K562 (cell line): ENCODE measurements at regions not wholly inside any gene's neighbourhood (a gene's known extent, or its start where the extent isn't known, plus 50 kb on each side); places are given as distances from the start of the nearest gene placed in this dataset.

Experiments
- ATAC-seq: fragments of 200-7000 bp; cut with Tn5 transposase; 3 replicates; pipeline ENCODE4 v1.9.1; 2020; ENCODE audit warnings: moderate library complexity
- BruUV-seq: library from RNA; stranded (reverse); fragments of 400-500 nt; replicated peaks from 2 replicates; lab custom pipeline; 2021; lab: Mats Ljungman, UMichigan
- CTCF ChIA-PET: fragments of 300-600 bp; formaldehyde crosslinking; extraction: SDS; loops from one replicate; lab custom pipeline; 2021; ENCODE audit warnings: low intra/inter-chr PET ratio; lab: Yijun Ruan, JAX
- POLR2A ChIA-PET: fragments of 300-600, 350-650 bp; sonication (Branson Sonifier 250); formaldehyde crosslinking; extraction: SDS; loops from one replicate; lab custom pipeline; 2021; ENCODE audit warnings: antibody characterized with exemption, inconsistent platforms; lab: Yijun Ruan, JAX
- DNase-seq, 4 experiments: peaks; one replicate each; pipeline versions ENCODE4 v3.0.0 to v3.0.0-alpha.2; 2011 to 2018; ENCODE audit warnings: low spot score in 3 of 4, mixed read lengths in 3 of 4; ENCODE audit errors: extremely low read depth in 1 of 4
- FAIRE-seq: peaks from 2 replicates; lab custom pipeline; 2011; peaks lifted over from hg19 to GRCh38; lab: Jason Lieb, UNC
- H2AFZ ChIP-seq: 2 replicates; pipeline ENCODE4 v1.6.0; 2011; ENCODE audit warnings: low read depth, low read length, control low read depth, inconsistent platforms
- H3K27ac ChIP-seq: fragments of 200-600 bp; 3 replicates; pipeline ENCODE4 v1.8.0; 2011; ENCODE audit warnings: low read depth, mild to moderate bottlenecking, control low read depth, inconsistent platforms, low read length, moderate library complexity, mixed read lengths; ENCODE audit errors: extremely low read depth
- H3K27me3 ChIP-seq, 2 experiments: fragments of 300-600 bp in 1 of 2; 2 replicates in 1 of 2; 3 replicates in 1 of 2; pipeline versions ENCODE4 v1.6.0 to v1.8.0; 2011; ENCODE audit warnings: inconsistent platforms in 2 of 2, low read length in 2 of 2, mild to moderate bottlenecking in 1 of 2, mixed read lengths in 1 of 2, moderate library complexity in 1 of 2; ENCODE audit not compliant: control insufficient read depth in 2 of 2, insufficient read depth in 2 of 2
- H3K36me3 ChIP-seq: fragments of 300-600 bp; 3 replicates; pipeline ENCODE4 v1.8.0; 2011; ENCODE audit warnings: mild to moderate bottlenecking, low read length, inconsistent platforms; ENCODE audit not compliant: control insufficient read depth, insufficient read depth
- H3K4me1 ChIP-seq, 2 experiments: fragments of 200-600 bp in 1 of 2; replicated peaks in 1 of 2; 2 replicates in 1 of 2; 3 replicates in 1 of 2; pipeline versions ENCODE4 v1.5.1 to v1.8.0; 2011; ENCODE audit warnings: inconsistent platforms in 2 of 2, low read length in 2 of 2, mild to moderate bottlenecking in 1 of 2, mixed read lengths in 1 of 2, moderate library complexity in 1 of 2; ENCODE audit not compliant: control insufficient read depth in 2 of 2, insufficient read depth in 2 of 2
- H3K4me2 ChIP-seq: 2 replicates; pipeline ENCODE4 v1.6.1; 2011; ENCODE audit warnings: low read length, control low read depth, inconsistent platforms, mixed read lengths; ENCODE audit not compliant: insufficient read depth
- H3K4me3 ChIP-seq: fragments of 200-600 bp; sonication (generic), shearing (Covaris generic); 2 replicates; pipeline ENCODE4 v1.5.1; 2016; ENCODE audit warnings: control low read depth, inconsistent platforms
- H3K79me2 ChIP-seq: fragments of 200-600 bp; 3 replicates; pipeline ENCODE4 v1.8.0; 2011; ENCODE audit warnings: low read length, inconsistent platforms; ENCODE audit not compliant: control insufficient read depth, insufficient read depth
- H3K9ac ChIP-seq, 2 experiments: 2 replicates each; pipeline versions ENCODE4 v1.6.0 to v1.6.1; 2011; ENCODE audit warnings: low read depth in 2 of 2, low read length in 2 of 2, control low read depth in 1 of 2, inconsistent platforms in 1 of 2, mild to moderate bottlenecking in 1 of 2, mixed read lengths in 1 of 2; ENCODE audit not compliant: insufficient read depth in 1 of 2
- H3K9me1 ChIP-seq: one replicate; pipeline ENCODE4 v1.6.0; 2011; ENCODE audit warnings: inconsistent platforms, mild to moderate bottlenecking, low read length, moderate library complexity; ENCODE audit not compliant: control insufficient read depth, insufficient read depth
- H3K9me3 ChIP-seq: replicated peaks from 2 replicates; pipeline ENCODE4 v1.5.1; 2011; ENCODE audit warnings: low read depth, low read length, inconsistent platforms; ENCODE audit not compliant: control insufficient read depth, insufficient read depth
- H4K20me1 ChIP-seq: replicated peaks from 2 replicates; pipeline ENCODE4 v1.6.1; 2011; ENCODE audit warnings: low read length, inconsistent platforms, mixed read lengths; ENCODE audit not compliant: control insufficient read depth, insufficient read depth
- CBX1 ChIP-seq: sonication (generic); IDR thresholded peaks from 2 replicates; pipeline ENCODE4 v1.6.1; 2016; ENCODE audit warnings: antibody characterized with exemption, low read depth, mild to moderate bottlenecking
- FOXA1 ChIP-seq: fragments of 450-650 bp; IDR thresholded peaks from 2 replicates; pipeline ENCODE4 v1.6.1; 2016; ENCODE audit warnings: mild to moderate bottlenecking, borderline replicate concordance
- NCOA6 ChIP-seq: fragments of 450-650 bp; IDR thresholded peaks from 2 replicates; pipeline ENCODE4 v1.6.1; 2017; ENCODE audit warnings: mild to moderate bottlenecking
- ZNF174 ChIP-seq: fragments of 250-450 bp; sonication (Bioruptor Pico); IDR thresholded peaks from 2 replicates; pipeline ENCODE4 v1.4.0; 2020; ENCODE audit warnings: mild to moderate bottlenecking
- WGBS: fragments of 100-300 bp; shearing (Covaris generic); methylation state at CpG from one replicate; pipeline ENCODE4 v1.1.6; 2016; ENCODE audit warnings: low coverage, mixed read lengths; ENCODE audit not compliant: insufficient coverage; ENCODE audit errors: missing lambda C conversion rate; 5-methylcytosine and 5-hydroxymethylcytosine counted together
- in situ Hi-C: fragments of 300-500 bp; cut with MboI; formaldehyde crosslinking; loops from 4 replicates; pipeline ENCODE4 v1.15.0; 2018; ENCODE audit warnings: inconsistent platforms, mixed read lengths
- intact Hi-C: fragments of 100-400 bp; cut with micrococcal nuclease; formaldehyde crosslinking; loops from 2 replicates; pipeline ENCODE4 v1.14.2; 2022
- TF ChIP-seq, protein P1 (sequence below): fragments of 250-450 bp; sonication (Bioruptor Pico); IDR thresholded peaks from 2 replicates; pipeline ENCODE4 v1.5.0; 2020; ENCODE audit warnings: mild to moderate bottlenecking, borderline replicate concordance
- TF ChIP-seq, protein P2 (sequence below): fragments of 250-450 bp; sonication (Bioruptor Pico); IDR thresholded peaks from 2 replicates; pipeline ENCODE4 v1.9.0; 2021; ENCODE audit warnings: mild to moderate bottlenecking

DNA sequence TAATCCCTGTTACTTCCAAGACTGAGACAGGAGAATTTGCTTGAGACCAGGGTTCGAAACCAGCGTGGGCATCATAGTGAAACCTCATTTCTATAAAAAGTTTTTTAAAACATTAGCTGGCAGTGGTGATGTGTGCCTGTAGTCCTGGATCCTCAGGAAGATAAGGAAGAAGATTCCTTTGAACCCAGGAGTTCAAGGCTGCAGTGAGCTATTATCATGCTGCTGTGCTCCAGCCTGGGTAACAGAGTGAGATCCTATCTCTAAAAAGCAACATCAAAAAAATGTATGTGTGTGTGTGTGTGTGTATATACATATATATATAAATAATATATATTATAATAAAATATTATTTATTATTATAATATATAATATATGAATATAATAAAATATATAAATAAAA is 1417.6 kb upstream of the CDH2 start:
- no TSS peak for BruUV-seq
- H3K27ac ChIP-seq, result no peak overlapping the region
- no peak for ATAC-seq
- no peak overlapping the region for H3K4me3 ChIP-seq
- no peaks in the 10 kb centered on the region for H3K27me3 ChIP-seq
- no peaks in the 10 kb centered on the region for H3K9me1 ChIP-seq
- no peak overlapping the region for H3K9ac ChIP-seq
- ChIA-PET POLR2A (no interaction called here), CTCF (no interaction called here)
- intact Hi-C loops, result no loop called here
- H3K9me3 ChIP-seq, result no peaks in the 10 kb centered on the region
- no peaks in the 10 kb centered on the region for H3K79me2 ChIP-seq
- H4K20me1 ChIP-seq, result no peaks in the 10 kb centered on the region
- in situ Hi-C loops, result no loop called here
- no peaks in the 10 kb centered on the region for H3K36me3 ChIP-seq
- TF ChIP-seq NCOA6 (no peak), CBX1 (no peak), FOXA1 (no peak), ZNF174 (CRISPR knock-in tag) (no peak)
- TF ChIP-seq, protein P1, sequence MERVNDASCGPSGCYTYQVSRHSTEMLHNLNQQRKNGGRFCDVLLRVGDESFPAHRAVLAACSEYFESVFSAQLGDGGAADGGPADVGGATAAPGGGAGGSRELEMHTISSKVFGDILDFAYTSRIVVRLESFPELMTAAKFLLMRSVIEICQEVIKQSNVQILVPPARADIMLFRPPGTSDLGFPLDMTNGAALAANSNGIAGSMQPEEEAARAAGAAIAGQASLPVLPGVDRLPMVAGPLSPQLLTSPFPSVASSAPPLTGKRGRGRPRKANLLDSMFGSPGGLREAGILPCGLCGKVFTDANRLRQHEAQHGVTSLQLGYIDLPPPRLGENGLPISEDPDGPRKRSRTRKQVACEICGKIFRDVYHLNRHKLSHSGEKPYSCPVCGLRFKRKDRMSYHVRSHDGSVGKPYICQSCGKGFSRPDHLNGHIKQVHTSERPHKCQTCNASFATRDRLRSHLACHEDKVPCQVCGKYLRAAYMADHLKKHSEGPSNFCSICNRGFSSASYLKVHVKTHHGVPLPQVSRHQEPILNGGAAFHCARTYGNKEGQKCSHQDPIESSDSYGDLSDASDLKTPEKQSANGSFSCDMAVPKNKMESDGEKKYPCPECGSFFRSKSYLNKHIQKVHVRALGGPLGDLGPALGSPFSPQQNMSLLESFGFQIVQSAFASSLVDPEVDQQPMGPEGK (CRISPR knock-in tag), result no peak
- TF ChIP-seq, protein P2, sequence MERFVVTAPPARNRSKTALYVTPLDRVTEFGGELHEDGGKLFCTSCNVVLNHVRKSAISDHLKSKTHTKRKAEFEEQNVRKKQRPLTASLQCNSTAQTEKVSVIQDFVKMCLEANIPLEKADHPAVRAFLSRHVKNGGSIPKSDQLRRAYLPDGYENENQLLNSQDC (CRISPR knock-in tag), result no peak
- TF ChIP-seq, all 486 proteins: peak for 0
- H3K4me1 ChIP-seq, result no peaks in the 10 kb centered on the region
- FAIRE-seq (no peak), DNase-seq (no peak)
- no peak overlapping the region for H2AFZ ChIP-seq
- H3K4me2 ChIP-seq, result no peak overlapping the region
- 0% methylated on average over 2 of the region's 2 CpGs for WGBS
